Suprapubic skin (tissue), 4 donors: ENCODE measurements at regions not wholly inside any gene's neighbourhood (a gene's known extent, or its start where the extent isn't known, plus 50 kb on each side); places are given as distances from the start of the nearest gene placed in this dataset.

ENCODE experiments used
- EP300 ChIP-seq: sonication (generic); formaldehyde crosslinking; IDR thresholded peaks from one replicate; pipeline ENCODE4 v1.6.1; 2017; ENCODE audit warnings: antibody characterized with exemption
- POLR2A ChIP-seq, 2 donors: fragments of 450-650 bp; IDR thresholded peaks; one replicate each; pipeline ENCODE4 v1.6.1; 2017; ENCODE audit warnings: antibody characterized with exemption in 2 of 2, mild to moderate bottlenecking in 2 of 2, moderate library complexity in 2 of 2
- POLR2AphosphoS5 ChIP-seq, 3 donors: sonication (generic); formaldehyde crosslinking; IDR thresholded peaks; one replicate each; pipeline ENCODE4 v1.6.1; 2017; ENCODE audit warnings: antibody characterized with exemption in 3 of 3
- TF ChIP-seq, protein P1 (sequence below), 2 donors: fragments of 200-600 bp in 1 of 2; fragments of 450-650 bp in 1 of 2; sonication (generic) in 1 of 2; IDR thresholded peaks; one replicate each; pipeline ENCODE4 v1.5.1; 2016 to 2019; ENCODE audit warnings: antibody characterized with exemption in 2 of 2, mild to moderate bottlenecking in 1 of 2, moderate library complexity in 1 of 2

DNA sequence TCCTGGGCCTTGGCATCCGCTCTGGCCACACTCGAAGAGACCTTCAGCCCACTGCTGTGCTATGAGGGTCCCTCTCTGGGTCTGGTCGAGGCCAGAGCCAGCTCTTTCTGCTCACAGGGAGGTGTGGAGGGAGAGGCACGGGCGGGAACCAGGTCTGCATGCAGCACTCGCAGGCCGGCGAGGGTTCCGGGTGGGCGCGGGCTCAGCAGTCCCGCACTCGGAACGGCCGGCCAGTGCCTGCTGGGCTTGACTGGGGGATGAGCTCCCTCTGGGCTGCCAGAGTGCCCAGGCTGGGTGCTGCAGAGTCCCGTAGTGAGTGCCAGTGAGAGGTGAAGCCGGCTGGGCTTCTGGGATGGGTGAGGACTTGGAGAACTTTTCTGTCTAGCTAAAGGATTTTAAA, 882.7 kb downstream of the XPNPEP1 start:
- TF ChIP-seq POLR2A (IDR thresholded peaks at IDR 0.05) (no peak), POLR2AphosphoS5 (IDR thresholded peaks at IDR 0.05) (no peak), EP300 (no peak)
- TF ChIP-seq, protein P1, sequence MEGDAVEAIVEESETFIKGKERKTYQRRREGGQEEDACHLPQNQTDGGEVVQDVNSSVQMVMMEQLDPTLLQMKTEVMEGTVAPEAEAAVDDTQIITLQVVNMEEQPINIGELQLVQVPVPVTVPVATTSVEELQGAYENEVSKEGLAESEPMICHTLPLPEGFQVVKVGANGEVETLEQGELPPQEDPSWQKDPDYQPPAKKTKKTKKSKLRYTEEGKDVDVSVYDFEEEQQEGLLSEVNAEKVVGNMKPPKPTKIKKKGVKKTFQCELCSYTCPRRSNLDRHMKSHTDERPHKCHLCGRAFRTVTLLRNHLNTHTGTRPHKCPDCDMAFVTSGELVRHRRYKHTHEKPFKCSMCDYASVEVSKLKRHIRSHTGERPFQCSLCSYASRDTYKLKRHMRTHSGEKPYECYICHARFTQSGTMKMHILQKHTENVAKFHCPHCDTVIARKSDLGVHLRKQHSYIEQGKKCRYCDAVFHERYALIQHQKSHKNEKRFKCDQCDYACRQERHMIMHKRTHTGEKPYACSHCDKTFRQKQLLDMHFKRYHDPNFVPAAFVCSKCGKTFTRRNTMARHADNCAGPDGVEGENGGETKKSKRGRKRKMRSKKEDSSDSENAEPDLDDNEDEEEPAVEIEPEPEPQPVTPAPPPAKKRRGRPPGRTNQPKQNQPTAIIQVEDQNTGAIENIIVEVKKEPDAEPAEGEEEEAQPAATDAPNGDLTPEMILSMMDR (IDR thresholded peaks at IDR 0.05): no peak
